H1 (cell line): ENCODE measurements at regions not wholly inside any gene's neighbourhood (a gene's known extent, or its start where the extent isn't known, plus 50 kb on each side); places are given as distances from the start of the nearest gene placed in this dataset.

Experiments used
- CTCF ChIA-PET: fragments of 300-600 bp; sonication (Branson Sonifier 250); formaldehyde crosslinking; loops from one replicate; lab custom pipeline; 2021; ENCODE audit not compliant: partially characterized antibody; lab: Charles Lee
- POLR2A ChIA-PET: fragments of 300-600 bp; sonication (Branson Sonifier 250); formaldehyde crosslinking; loops from one replicate; lab custom pipeline; 2021; ENCODE audit warnings: inconsistent platforms; ENCODE audit not compliant: partially characterized antibody; lab: Charles Lee
- DNase-seq, 2 experiments: peaks; one replicate each; pipeline versions ENCODE4 v3.0.0 to v3.0.0-alpha.2; 2010 to 2022; ENCODE audit warnings: low spot score in 2 of 2, low read depth in 1 of 2, mixed read lengths in 1 of 2
- FAIRE-seq: peaks from 2 replicates; lab custom pipeline; 2011; peaks lifted over from hg19 to GRCh38; lab: Jason Lieb, UNC
- H2AFZ ChIP-seq: 2 replicates; pipeline ENCODE4 v1.8.1; 2012; ENCODE audit warnings: low read length, inconsistent platforms
- H2AK5ac ChIP-seq: 2 replicates; pipeline ENCODE4 v1.6.1; 2013; ENCODE audit warnings: low read depth, low read length
- H2BK120ac ChIP-seq: replicated peaks from 2 replicates; pipeline ENCODE3; 2013; ENCODE audit warnings: low read depth, low read length, inconsistent platforms
- H2BK12ac ChIP-seq: 2 replicates; pipeline ENCODE4 v1.6.1; 2013; ENCODE audit warnings: low read depth, low read length
- H2BK15ac ChIP-seq: 2 replicates; pipeline ENCODE4 v1.6.1; 2013; ENCODE audit warnings: low read length
- H2BK20ac ChIP-seq: 2 replicates; pipeline ENCODE4 v1.6.1; 2013; ENCODE audit warnings: low read length
- H2BK5ac ChIP-seq: 2 replicates; pipeline ENCODE4 v1.6.1; 2013; ENCODE audit warnings: low read depth, low read length
- H3K14ac ChIP-seq: 2 replicates; pipeline ENCODE4 v1.6.1; 2013; ENCODE audit warnings: inconsistent platforms; ENCODE audit not compliant: insufficient read length
- H3K18ac ChIP-seq: 2 replicates; pipeline ENCODE4 v1.6.1; 2013; ENCODE audit warnings: low read length; ENCODE audit errors: extremely low read depth
- H3K23ac ChIP-seq: 2 replicates; pipeline ENCODE4 v1.6.1; 2013; ENCODE audit warnings: inconsistent platforms; ENCODE audit not compliant: insufficient read length
- H3K23me2 ChIP-seq: 2 replicates; pipeline ENCODE4 v1.6.1; 2013; ENCODE audit warnings: low read depth, low read length
- H3K27ac ChIP-seq: 2 replicates; pipeline ENCODE4 v1.6.1; 2011; ENCODE audit warnings: low read depth, low read length, inconsistent platforms
- H3K27me3 ChIP-seq, 4 experiments: replicated peaks in 1 of 4; 1 replicate in 1 of 4; 2 replicates in 3 of 4; pipeline versions ENCODE4 v1.6.1 to v1.8.1; 2011 to 2013; ENCODE audit warnings: low read length in 3 of 4, mild to moderate bottlenecking in 3 of 4, inconsistent platforms in 2 of 4, mixed read lengths in 2 of 4, moderate library complexity in 1 of 4; ENCODE audit not compliant: control insufficient read depth in 3 of 4, insufficient read depth in 3 of 4; ENCODE audit errors: extremely low read depth in 1 of 4
- H3K36me3 ChIP-seq, 4 experiments: 2 replicates each; pipeline versions ENCODE4 v1.6.1 to v1.8.1; 2011 to 2013; ENCODE audit warnings: mild to moderate bottlenecking in 4 of 4, low read length in 3 of 4, moderate library complexity in 2 of 4, control low read depth in 1 of 4, inconsistent platforms in 1 of 4; ENCODE audit not compliant: insufficient read depth in 4 of 4, control insufficient read depth in 2 of 4
- H3K4ac ChIP-seq: replicated peaks from 2 replicates; pipeline ENCODE3; 2013; ENCODE audit warnings: low read length, low read depth, mixed read lengths, inconsistent platforms; ENCODE audit not compliant: insufficient read length
- H3K4me1 ChIP-seq, 4 experiments: replicated peaks in 1 of 4; 1 replicate in 1 of 4; 2 replicates in 3 of 4; pipeline versions ENCODE4 v1.6.1 to v1.8.1; 2011 to 2013; ENCODE audit warnings: low read length in 3 of 4, inconsistent platforms in 2 of 4, mixed read lengths in 1 of 4; ENCODE audit not compliant: insufficient read depth in 4 of 4, control insufficient read depth in 3 of 4
- H3K4me2 ChIP-seq, 2 experiments: 2 replicates each; pipeline versions ENCODE4 v1.6.1 to v1.8.1; 2011 to 2013; ENCODE audit warnings: low read depth in 2 of 2, low read length in 2 of 2, control low read depth in 1 of 2, inconsistent platforms in 1 of 2, mild to moderate bottlenecking in 1 of 2; ENCODE audit not compliant: insufficient read depth in 1 of 2
- H3K4me3 ChIP-seq, 4 experiments: fragments of 200-600, 300-600 bp in 1 of 4; sonication (generic), shearing (Covaris generic), sonication (Bioruptor Twin) in 1 of 4; 2 replicates each; pipeline versions ENCODE4 v1.5.1 to v1.8.1; 2011 to 2016; ENCODE audit warnings: low read length in 4 of 4, low read depth in 3 of 4, control low read depth in 2 of 4, inconsistent platforms in 2 of 4, mild to moderate bottlenecking in 2 of 4, mixed read lengths in 1 of 4, moderate library complexity in 1 of 4; ENCODE audit not compliant: insufficient read depth in 2 of 4; ENCODE audit errors: extremely low read depth in 1 of 4
- H3K56ac ChIP-seq: replicated peaks from 2 replicates; pipeline ENCODE3; 2013; ENCODE audit warnings: low read depth, mild to moderate bottlenecking, mixed read lengths, low read length, inconsistent platforms; ENCODE audit not compliant: insufficient read length
- H3K79me1 ChIP-seq: 2 replicates; pipeline ENCODE4 v1.6.1; 2013; ENCODE audit warnings: low read depth, low read length, control low read depth
- H3K79me2 ChIP-seq, 2 experiments: 2 replicates each; pipeline versions ENCODE4 v1.6.1 to v1.8.1; 2012 to 2013; ENCODE audit warnings: low read length in 2 of 2, mild to moderate bottlenecking in 2 of 2, inconsistent platforms in 1 of 2; ENCODE audit not compliant: insufficient read depth in 2 of 2, control insufficient read depth in 1 of 2
- H3K9ac ChIP-seq, 4 experiments: replicated peaks in 1 of 4; 1 replicate in 1 of 4; 2 replicates in 3 of 4; pipeline versions ENCODE4 v1.6.1 to v1.8.1; 2011 to 2013; ENCODE audit warnings: low read depth in 3 of 4, low read length in 3 of 4, control low read depth in 2 of 4, mild to moderate bottlenecking in 2 of 4, moderate library complexity in 2 of 4, inconsistent platforms in 1 of 4; ENCODE audit errors: extremely low read depth in 1 of 4
- H3K9me3 ChIP-seq, 2 experiments: 2 replicates each; pipeline versions ENCODE4 v1.6.1 to v1.8.1; 2012 to 2013; ENCODE audit warnings: mild to moderate bottlenecking in 2 of 2, moderate library complexity in 2 of 2, control low read depth in 1 of 2, inconsistent platforms in 1 of 2, low read depth in 1 of 2, low read length in 1 of 2, mixed read lengths in 1 of 2; ENCODE audit not compliant: insufficient read depth in 2 of 2
- H4K20me1 ChIP-seq, 2 experiments: replicated peaks in 1 of 2; 2 replicates each; pipeline versions ENCODE3 to v1.8.1; 2011 to 2013; ENCODE audit warnings: inconsistent platforms in 2 of 2, low read length in 2 of 2, mild to moderate bottlenecking in 1 of 2; ENCODE audit not compliant: insufficient read depth in 2 of 2, control insufficient read depth in 1 of 2
- H4K5ac ChIP-seq: 2 replicates; pipeline ENCODE4 v1.6.1; 2013; ENCODE audit warnings: low read length, low read depth, mixed read lengths, inconsistent platforms; ENCODE audit not compliant: insufficient read length
- H4K8ac ChIP-seq: 2 replicates; pipeline ENCODE4 v1.8.0; 2013; ENCODE audit warnings: mild to moderate bottlenecking, moderate library complexity, low read length, inconsistent platforms; ENCODE audit not compliant: insufficient read depth; ENCODE audit errors: extremely low read depth
- H4K91ac ChIP-seq: replicated peaks from 2 replicates; pipeline ENCODE3; 2013; ENCODE audit warnings: low read length, mixed read lengths, inconsistent platforms; ENCODE audit not compliant: insufficient read length
- ATF2 ChIP-seq: IDR thresholded peaks from 2 replicates; pipeline ENCODE4 v1.6.1; 2012; ENCODE audit warnings: low read length, inconsistent platforms
- SP2 ChIP-seq: IDR thresholded peaks from 2 replicates; pipeline ENCODE4 v1.6.1; 2012; ENCODE audit warnings: mild to moderate bottlenecking, low read length, inconsistent platforms
- WGBS, 2 experiments: shearing (Covaris generic) in 1 of 2; methylation state at CpG; one replicate each; pipeline versions ENCODE4 v1.1.6 to v1.1.7; 2013 to 2015; ENCODE audit warnings: low lambda C conversion rate in 2 of 2, mixed read lengths in 2 of 2, inconsistent platforms in 1 of 2, low coverage in 1 of 2, missing lambda C conversion rate in 1 of 2; ENCODE audit not compliant: insufficient replicate concordance in 2 of 2, insufficient coverage in 1 of 2, insufficient read length in 1 of 2; ENCODE audit errors: extremely low coverage in 1 of 2, missing lambda C conversion rate in 1 of 2; 5-methylcytosine and 5-hydroxymethylcytosine counted together

GRCh38 chr6:139982195-139982594 lies 607.7 kb upstream of the CITED2 start:
- no peak overlapping the region for H3K14ac ChIP-seq
- FAIRE-seq (no peak), DNase-seq (no peak)
- no peak overlapping the region for H4K5ac ChIP-seq
- H2BK20ac ChIP-seq: no peak overlapping the region
- H3K4me2 ChIP-seq: peak overlapping the region; percentile 49 to 58; a peak in 1 of 4 replicates
- H4K91ac ChIP-seq: no peak overlapping the region
- no peak overlapping the region for H4K8ac ChIP-seq
- H2BK12ac ChIP-seq: no peak overlapping the region
- CTCF ChIA-PET: interaction anchor here (1.2 kb wide), 1 partner anchor 128 kb away, joined by 3 read pairs; no protein-coding TSS in a partner anchor
- H3K56ac ChIP-seq: no peak overlapping the region
- no peak overlapping the region for H3K9ac ChIP-seq
- H3K27ac ChIP-seq: no peak overlapping the region
- no peak overlapping the region for H3K4ac ChIP-seq
- H3K18ac ChIP-seq: no peak overlapping the region; the same call in 1 of the 2 replicates
- H3K4me1 ChIP-seq: peaks cover 0 to 13% (median 6%) of the 10 kb centered on the region in 4 experiments; a peak in 5 of 7 replicates
- H3K4me3 ChIP-seq: peak overlapping the region in 1 of 4 experiments; percentile 17; a peak in 1 of 8 replicates
- peak overlapping the region; percentile 51; the same call in 1 of the 2 replicates for H2AFZ ChIP-seq
- H3K36me3 ChIP-seq: no peaks in the 10 kb centered on the region
- no peaks in the 10 kb centered on the region for H3K79me2 ChIP-seq
- no peaks in the 10 kb centered on the region for H3K79me1 ChIP-seq
- H3K23me2 ChIP-seq: no peaks in the 10 kb centered on the region; the same call in 1 of the 2 replicates
- H2AK5ac ChIP-seq: no peak overlapping the region
- WGBS, 2 experiments: 0% methylated on average over 1 of the region's 1 CpG; no CpG with 5 or more reads in 1 of the 2 experiments
- no peaks in the 10 kb centered on the region for H3K9me3 ChIP-seq
- POLR2A ChIA-PET: interaction anchor here (0.8 kb wide), 1 partner anchor 14 kb away, joined by 3 read pairs; no protein-coding TSS in a partner anchor
- no peak overlapping the region for H3K23ac ChIP-seq
- H3K27me3 ChIP-seq: no peaks in the 10 kb centered on the region
- H2BK5ac ChIP-seq: no peak overlapping the region
- no peaks in the 10 kb centered on the region for H4K20me1 ChIP-seq
- no peak overlapping the region for H2BK15ac ChIP-seq
- TF ChIP-seq SP2: no peak
- TF ChIP-seq ATF2: 0 out of 2 replicates have a peak, but pooled peaks have one; percentile 0
- TF ChIP-seq, all 59 proteins: peak for 1
- H2BK120ac ChIP-seq: no peak overlapping the region
